HG03060 (cell line): ENCODE measurements at regions not wholly inside any gene's neighbourhood (a gene's known extent, or its start where the extent isn't known, plus 50 kb on each side); places are given as distances from the start of the nearest gene placed in this dataset.

ENCODE experiments used
- ATAC-seq: cut with Tn5 transposase; IDR thresholded peaks from one replicate; pipeline ENCODE4 v1.9.1; 2021; ENCODE audit warnings: low read depth, moderate number of reproducible peaks; ENCODE audit not compliant: unreplicated experiment

DNA sequence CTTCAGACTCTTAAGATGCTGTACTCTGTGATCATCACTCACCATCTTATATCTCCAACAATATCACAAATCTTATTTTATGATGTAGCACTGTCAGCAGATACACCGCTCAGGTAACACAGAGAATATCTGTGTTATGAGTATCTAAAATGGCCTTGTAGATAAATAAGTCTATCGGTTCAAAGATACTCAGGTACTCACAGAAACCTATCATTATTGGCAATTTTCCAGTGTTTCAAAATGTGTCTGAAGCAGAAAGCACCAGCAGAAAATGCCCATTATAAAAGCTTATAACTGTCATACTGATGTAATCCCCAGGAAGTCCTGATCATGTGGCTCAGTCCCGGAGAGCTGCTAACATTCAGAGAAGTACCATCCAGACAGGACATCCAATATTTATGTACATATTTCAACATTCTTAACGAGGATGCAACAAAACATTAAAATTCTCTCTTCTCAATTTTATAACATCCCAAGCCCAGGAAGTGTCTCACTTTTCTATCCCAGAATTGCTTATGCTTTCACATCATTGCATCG lies 190.7 kb upstream of the LMNTD1 start:
- no peak for ATAC-seq

DNA sequence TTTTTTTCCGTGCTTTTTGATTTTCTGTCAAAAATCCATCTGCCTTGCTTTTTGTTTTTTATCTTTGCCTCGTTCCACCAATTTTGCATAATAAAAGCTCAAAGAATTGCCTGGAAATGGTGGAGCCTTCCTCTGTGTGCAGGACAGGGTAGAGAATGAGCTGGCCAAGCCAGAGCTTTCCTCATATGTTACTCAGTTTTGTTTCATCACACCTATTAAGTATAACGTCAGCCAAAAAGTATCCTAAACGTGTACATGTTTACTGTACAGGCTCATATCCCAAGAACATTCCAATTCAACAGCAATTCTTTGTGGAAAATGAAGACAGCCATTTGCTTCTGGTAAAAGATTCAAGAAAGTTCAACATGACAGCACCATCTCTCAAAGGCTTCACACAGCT lies 191.2 kb upstream of the LMNTD1 start:
- no peak for ATAC-seq

DNA sequence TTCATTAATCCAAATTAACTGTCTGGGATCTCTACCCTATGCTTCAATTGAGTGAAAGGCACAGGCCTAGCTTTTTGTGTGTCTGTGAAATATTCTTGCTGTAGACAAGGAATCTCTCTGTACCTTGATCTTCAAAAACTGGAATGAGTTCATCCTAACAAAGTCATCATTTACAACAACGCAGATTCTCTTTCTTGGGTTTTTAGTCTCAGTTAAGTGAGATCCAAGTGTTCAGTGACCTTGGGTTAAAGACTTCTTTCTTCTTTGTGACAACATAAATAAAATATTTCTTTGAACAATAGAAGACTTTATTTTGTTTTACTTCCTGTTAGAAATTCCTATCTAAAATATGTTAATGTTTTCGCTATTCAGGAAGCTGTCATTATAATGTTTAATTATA lies 192.2 kb upstream of the LMNTD1 start:
- no peak for ATAC-seq

DNA sequence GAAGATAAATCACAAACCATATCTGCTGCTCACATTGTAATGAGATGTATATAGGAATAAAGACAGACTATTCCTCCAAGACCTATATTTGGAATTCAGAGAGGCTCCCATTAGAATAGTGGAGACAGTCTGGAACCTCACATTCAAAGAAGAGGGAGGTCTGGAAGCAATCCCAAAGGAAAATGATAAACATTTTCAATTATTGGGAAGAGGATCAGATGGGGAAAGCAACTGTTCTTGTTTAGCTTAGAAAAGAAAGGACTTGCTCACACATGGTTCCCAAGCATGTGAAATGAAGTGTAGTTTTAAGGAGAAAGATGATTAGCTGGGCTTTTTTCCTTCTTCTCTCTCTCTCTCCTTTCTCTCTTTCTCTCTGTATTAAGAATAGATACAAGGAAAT lies 193.0 kb upstream of the LMNTD1 start:
- no peak for ATAC-seq

DNA sequence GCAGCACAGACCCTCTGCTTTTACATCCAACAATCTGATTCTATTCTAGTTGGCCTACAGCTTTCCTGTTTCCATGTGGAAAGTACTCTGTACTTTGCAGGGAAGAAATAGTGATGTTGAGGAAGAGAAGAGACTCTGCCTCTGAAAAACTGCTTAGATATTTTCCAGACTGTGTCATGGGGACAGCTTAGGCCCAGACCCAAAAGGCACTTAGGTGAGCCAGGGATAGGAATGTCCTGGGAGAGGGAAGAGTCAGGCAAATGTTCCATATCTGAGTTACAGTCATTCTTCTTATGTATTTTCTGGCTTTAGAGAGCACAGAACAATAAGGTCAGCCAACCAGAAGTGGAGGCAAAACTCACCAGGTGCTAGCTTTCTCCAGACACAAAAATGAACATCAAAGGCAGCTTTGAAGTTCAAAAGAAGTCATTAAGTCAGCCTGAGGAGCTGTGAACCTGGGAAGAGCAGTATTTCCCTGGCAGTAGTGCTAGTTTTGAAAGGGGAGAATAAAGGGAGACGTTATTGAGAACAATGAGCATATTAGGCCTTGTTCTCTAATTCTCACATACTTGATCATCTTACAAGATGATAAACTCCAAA lies 199.7 kb upstream of the LMNTD1 start:
- no peak for ATAC-seq

DNA sequence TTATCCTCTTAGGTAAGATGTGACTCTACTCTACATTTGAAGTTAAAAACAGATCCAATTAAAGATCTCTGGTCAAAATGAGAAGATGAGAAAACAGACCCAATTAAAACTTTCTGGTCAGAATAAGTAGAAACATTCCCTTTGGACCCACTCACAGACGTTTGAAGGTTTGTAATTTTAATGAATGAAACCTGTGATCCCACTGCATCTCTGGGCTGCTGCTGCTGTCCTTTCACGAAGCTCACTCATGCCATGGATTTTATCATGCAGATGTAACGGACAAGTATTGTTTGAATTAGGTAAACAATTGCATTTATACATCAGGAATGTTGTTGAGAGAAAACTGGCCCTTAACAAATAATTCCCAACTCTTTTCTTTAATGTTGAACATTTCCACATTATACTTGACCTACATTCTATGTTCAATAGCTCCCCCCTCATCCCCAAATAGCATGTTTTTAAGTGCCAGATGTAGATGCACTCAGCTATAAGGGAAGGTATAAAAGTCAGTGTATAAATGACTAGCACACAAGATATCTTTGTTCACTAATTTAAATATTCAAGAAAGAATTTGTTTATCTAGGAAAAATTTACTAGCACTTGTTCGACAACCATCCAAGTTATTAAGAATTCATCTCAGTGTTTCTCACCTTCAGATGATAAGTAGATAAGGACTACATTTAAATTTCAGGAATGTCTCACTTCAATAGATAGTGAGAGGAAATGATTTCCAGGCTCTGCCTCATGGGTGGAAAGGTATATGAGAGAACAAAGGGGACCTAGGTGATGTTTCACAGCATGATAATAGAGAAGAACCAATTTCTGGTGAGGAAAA lies 202.3 kb upstream of the LMNTD1 start:
- ATAC-seq = no peak

DNA sequence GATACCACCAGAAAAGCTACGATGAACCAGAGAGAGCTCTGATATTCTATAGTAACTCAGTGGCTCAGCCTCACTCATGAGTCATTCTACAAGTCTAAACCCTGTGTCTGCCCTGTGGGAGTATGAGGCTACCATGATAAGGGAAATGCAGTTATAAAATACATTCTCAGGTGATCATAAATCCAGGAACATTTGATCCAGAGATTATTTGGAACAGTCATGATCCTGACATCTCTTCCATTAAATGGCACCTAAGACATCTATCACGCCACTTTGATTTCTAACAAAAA lies 202.6 kb upstream of the RASSF8 start:
- ATAC-seq = no peak

DNA sequence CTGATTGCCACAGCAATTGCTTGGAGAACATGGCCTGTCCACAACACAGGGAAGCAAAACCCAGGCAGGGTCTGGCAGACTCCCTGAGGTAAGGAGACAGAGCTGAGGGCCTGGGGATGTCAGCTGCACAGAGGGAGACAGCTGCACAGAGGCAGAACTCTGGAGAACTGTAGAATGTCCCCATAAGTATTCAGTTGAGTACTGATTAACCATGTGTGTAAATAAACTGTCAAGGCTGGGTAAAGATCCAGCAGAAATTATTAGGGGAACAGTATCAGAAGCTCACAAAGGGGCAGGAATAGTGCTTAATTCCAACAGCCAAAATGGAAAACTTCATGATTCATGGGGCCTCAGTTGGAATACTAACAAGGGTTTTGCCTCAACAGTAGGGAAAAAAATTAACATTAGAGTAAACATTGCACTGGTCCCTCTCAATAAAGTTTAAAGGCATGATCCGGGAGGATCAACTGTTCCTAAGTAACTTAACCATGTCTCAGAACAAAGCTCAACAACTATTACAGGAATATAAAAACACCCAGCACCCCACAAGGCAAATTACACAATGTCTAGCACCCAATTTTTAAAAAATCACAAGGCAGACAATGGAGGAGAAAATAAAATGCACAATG lies 201.3 kb upstream of the RASSF8 start:
- ATAC-seq = no peak

DNA sequence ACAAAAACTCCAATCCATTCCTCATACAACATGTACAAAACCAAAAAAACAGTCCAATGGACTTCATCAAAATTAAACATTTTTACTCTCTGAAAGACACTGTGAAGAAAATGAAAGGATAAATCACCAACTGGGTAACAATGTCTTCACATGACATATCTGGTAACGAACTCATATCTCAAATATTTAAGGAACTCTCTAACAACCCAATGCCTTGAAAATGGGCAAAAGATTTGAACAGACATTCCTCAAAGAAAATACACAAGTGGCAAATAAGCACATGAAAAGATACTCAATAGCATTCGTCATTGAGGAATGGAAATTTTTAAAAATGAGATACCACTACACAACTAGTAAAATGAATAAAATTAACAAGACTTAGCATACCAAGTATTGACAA lies 198.7 kb upstream of the RASSF8 start:
- ATAC-seq = no peak

DNA sequence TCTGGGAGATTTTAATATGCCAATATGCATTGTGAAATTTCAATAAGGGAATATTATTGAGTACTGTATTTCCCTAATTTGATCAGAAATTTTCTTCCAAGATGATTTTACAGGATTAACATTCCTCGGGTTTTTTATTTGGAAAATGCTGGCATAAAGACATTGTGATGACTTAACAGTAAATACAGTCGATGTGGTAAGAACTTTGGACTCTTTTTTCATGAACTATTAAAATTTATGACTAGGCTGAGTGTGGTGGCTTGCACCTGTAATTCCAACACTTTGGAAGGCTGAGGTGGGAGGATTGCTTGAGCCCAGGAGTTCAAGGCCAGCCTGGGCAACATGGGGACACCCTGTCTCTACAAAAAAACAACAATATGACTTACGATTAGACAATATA lies 197.1 kb upstream of the RASSF8 start:
- ATAC-seq = no peak

DNA sequence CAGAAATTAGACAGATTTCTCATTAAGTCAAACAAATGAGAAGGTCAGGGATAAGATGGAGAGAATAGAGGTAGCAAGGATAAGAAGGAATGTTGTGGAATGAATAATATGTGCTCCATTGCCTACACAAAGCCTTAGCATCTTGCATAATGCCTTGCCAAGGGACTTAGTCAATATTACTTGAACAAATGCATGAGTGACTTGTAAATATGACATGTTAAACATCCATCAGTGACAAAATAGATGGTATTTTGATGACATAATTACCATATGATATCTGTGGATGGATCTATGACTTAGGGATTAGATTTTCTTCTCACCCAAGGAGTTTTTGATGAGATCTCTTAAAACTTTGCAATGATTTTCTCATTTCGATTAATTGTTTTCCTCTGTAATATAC lies 194.1 kb upstream of the RASSF8 start:
- ATAC-seq = no peak

DNA sequence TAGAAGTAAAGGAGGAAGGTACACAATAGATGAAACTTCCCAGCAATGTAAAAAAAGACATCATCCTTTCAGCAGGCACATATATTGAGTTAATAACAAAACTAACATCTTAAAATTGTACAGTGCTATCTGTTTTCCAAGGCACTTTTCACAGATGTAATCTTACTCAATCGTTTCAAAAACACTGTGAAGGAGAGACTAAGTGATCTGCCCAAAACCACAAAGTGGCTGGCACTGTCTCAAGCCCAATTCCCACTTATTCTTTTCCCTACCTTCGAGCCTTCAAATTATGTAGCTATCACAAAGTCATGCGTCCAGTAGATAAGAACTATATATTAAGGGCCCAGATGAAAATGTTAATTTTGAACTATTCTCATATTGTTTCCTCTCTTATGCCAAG lies 193.6 kb upstream of the RASSF8 start:
- ATAC-seq = no peak

DNA sequence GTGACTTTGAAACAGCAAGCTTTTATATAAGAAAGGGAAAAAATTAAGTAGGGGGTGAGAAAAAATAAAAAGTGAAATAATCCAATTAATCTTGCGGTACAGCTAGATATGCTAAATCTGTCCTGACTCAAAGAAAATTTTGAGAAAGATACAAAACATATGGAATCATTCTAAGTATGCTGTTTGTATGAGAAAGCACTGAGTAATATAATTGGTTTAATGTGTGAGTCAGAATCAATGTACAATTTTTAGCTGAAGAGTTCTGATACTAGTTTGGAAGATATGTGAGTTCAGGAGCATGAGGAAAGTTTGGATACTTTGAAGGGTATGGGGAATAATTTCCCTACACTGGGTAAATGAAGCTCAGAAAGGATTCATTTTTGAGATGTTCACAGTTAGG lies 190.9 kb upstream of the RASSF8 start:
- no peak for ATAC-seq

DNA sequence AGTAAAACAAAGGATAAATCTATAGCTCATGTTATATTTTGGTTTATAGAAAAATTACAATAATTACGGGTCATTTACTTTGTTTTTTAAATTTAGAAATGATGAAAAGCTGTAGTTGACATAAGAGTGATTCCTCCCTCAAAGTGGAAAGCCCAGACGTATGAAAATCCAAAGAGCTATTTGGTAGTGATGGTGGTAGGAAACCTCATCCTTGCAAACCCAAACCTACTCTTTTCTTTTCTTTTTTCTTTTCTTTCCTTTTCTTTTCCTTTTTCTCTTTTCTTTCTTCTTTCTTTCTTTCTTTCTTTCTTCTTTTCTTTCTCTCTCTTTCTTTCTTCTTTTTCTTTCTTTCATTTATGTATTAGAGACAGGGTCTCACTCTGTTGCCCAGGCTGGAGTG lies 190.3 kb upstream of the RASSF8 start:
- ATAC-seq = no peak

DNA sequence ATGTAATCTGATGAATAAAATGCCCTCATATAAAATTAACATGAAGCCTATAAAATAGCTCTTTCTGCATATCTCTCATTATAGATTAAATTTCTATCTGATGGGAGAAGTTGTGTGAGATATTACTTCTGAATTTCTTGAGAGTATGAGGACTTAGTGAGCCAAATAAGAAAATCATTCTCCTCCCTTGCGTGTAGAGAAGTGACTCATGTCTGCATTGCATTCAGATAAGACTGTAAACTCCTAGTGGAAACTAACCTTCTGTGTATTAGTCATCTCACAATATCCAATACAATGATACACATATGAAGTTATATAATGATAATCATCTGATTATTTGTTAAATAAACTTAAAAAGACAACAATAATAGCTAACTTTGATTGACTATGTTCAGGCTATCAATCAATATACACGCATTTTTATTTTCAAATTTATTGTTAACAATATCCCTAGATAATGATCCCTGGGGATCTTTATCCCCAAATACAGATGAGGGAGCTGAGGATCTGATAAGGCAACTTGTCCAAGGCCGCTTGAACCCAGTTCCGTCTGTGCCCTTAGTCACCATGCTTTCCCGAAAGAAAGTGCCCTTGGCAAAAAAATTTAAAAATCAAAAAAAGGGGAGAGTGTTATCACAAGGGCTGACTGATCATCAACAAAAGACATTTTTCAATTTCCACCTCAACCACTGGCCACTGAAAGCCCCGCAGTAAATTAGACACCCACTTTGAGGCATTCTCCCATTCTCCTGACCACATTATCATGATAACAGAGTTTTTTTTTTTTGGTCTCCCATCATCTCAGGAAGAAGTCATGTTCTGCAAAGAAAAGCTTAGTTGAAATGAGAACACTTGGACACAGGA lies 189.2 kb upstream of the RASSF8 start:
- ATAC-seq = no peak

DNA sequence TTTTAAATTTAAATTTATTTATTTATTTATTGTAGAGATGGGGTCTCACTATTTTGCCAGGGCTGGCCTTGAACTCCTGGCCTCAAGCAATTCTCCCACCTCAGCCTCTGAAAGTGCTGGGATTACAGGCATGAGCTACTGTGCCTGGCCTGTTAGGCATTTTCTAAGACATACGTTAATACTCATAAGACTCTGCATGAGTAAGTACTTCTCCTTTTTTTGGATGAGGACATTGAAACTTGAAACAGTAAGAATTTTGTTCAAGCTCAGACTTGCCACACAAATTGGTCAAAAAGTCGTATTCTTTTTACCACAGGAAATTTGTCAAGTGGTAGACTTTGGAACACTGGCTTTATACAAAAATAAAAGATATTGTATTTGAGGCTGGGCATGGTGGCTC lies 187.4 kb upstream of the RASSF8 start:
- no peak for ATAC-seq

DNA sequence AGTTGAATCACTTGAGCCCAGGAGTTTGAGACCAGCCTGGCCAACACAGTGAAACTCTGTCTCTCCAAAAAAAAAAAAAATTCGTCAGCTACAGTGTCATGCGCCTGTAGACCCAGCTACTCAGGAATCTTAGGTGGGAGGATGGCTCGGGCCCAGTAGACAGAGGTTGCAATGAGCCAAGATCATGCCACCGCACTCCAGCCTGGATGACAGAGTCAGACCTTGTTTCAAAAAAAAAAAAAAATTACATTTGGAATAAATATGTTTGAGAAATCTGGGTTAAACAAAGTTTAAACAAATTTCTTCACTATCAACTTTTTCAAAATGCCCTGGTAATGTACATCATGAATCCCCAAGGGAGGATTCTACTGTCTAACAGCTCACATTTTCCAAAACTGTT lies 187.0 kb upstream of the RASSF8 start:
- ATAC-seq = no peak

DNA sequence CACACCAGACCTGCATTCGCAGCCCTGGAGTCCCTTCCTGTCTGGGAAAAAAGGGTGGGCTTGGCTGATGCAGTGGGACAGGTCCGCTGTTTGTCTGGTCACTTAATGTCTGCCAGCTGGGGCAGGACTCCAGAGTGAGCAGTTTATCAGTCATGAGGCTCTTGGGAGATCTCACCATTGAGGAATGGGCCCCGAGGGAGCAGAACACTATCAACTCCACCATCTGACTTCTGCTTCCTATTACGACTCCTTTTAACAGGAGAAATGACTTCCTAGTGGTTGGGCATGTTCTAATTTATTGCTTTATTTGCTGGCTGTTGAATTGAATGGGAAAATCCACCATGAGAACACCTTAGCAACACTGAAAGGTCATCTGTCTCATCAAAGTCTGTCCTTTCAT lies 182.5 kb upstream of the RASSF8 start:
- no peak for ATAC-seq

DNA sequence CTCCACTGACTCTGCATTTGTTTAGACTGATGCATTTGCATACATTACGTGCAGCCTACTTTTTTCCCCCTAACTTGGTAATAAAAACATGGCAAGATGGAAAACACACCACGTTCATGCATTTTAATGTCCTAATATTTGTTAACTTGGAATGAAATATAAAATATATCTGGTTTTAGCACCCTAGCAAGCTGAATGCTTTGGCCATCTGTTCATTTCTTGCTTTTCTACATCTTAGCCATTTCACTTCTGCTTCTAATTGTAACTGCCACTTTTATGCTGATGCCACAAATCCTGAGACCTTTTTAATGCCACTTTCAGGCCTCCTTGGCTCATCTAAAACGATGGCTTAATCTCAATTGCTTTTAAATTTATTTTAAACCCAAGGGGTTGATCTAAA lies 177.7 kb upstream of the RASSF8 start:
- no peak for ATAC-seq

DNA sequence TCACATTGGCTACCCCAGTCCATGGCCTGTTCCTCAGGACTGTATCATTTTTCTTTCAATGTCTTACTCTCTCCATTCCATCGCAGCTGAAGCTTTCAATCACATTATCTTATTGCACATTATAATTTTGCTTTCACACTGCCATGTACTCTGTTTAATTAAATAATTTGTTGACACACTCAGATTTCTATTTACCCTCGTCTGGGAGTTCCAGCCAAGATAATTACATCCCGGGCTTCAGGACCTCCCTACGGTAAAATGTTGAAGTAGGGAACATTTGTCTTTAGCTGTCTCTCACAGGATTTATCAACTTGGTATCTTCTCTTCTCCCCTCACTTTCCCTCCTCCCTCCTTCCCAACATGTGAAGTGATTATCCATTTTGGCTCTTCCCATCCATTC lies 177.2 kb upstream of the RASSF8 start:
- ATAC-seq = no peak

DNA sequence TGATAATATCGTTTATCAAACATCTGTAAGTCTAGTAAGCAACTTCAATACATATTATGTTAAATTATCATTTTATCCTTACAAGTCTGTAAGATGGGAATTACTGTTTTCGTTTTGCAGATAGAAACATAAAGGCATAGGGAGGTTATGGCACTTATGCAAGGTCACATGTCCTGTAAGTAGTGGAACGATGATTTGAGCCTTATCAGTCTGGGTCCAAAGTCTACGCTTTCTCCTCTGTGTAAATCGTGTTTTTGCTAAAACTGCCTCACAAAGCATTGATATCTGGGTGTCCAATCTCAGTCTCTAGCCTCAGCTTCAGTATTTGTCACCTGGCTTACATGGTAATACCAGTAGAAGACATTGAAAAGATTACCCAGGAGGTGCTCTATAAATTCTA lies 174.9 kb upstream of the RASSF8 start:
- ATAC-seq = no peak
